Body of pancreas (tissue), 4 donors: ENCODE measurements at regions not wholly inside any gene's neighbourhood (a gene's known extent, or its start where the extent isn't known, plus 50 kb on each side); places are given as distances from the start of the nearest gene placed in this dataset.
A peak's percentile ranks its signal among the peaks of the same experiment; 100 is the strongest.
"Not testable (repeated sequence)": the region's sequence is repeated elsewhere in the genome, so short reads cannot be mapped to it uniquely, and the experiment has no call there.

Experiments used
- ATAC-seq: fragments of 150-250 bp; one replicate; pipeline ENCODE4 v1.9.1; 2016
- DNase-seq, 4 donors: peaks; one replicate each; pipeline ENCODE4 v3.0.0-alpha.2; 2019
- H3K27ac ChIP-seq, 4 donors: fragments of 200-600 bp; sonication (generic); 1 replicate in 3 of 4; 2 replicates in 1 of 4; pipeline versions ENCODE4 v1.5.1 to v1.6.1; 2016 to 2019; ENCODE audit warnings: mild to moderate bottlenecking in 1 of 4, mixed read lengths in 1 of 4, moderate library complexity in 1 of 4
- H3K27me3 ChIP-seq, 2 donors: fragments of 200-600 bp; sonication (generic); one replicate each; pipeline ENCODE4 v1.6.0; 2016; ENCODE audit warnings: mild to moderate bottlenecking in 1 of 2
- H3K36me3 ChIP-seq, 2 donors: fragments of 200-600 bp; sonication (generic); replicated peaks in 1 of 2; 2 replicates each; pipeline ENCODE4 v1.5.1; 2016; ENCODE audit warnings: low read depth in 2 of 2; ENCODE audit not compliant: insufficient read depth in 1 of 2
- H3K4me1 ChIP-seq: fragments of 200-600 bp; sonication (generic); one replicate; pipeline ENCODE4 v1.6.0; 2016
- H3K4me3 ChIP-seq, 2 donors: fragments of 200-600 bp; sonication (generic); 1 replicate in 1 of 2; 2 replicates in 1 of 2; pipeline ENCODE4 v1.5.1; 2016 to 2019
- H3K9me3 ChIP-seq, 3 donors: fragments of 200-600 bp; sonication (generic); 1 replicate in 2 of 3; 2 replicates in 1 of 3; pipeline ENCODE4 v1.5.1; 2016
- POLR2A ChIP-seq, 3 donors: fragments of 450-650 bp; IDR thresholded peaks; one replicate each; pipeline ENCODE4 v1.6.1; 2016; ENCODE audit warnings: antibody characterized with exemption in 3 of 3, mild to moderate bottlenecking in 2 of 3
- WGBS, 2 donors: methylation state at CpG; one replicate each; pipeline ENCODE4 v1.1.5; 2017; 5-methylcytosine and 5-hydroxymethylcytosine counted together
- intact Hi-C: fragments of 100-400 bp; cut with DNase I; formaldehyde crosslinking; loops from one replicate; pipeline ENCODE4 v1.15.1; 2023
- TF ChIP-seq, protein P1 (sequence below), 7 experiments: fragments of 450-650 bp in 4 of 7; fragments of 200-600 bp in 3 of 7; sonication (generic) in 3 of 7; IDR thresholded peaks; one replicate each; pipeline ENCODE4 v1.5.1; 2016 to 2019; ENCODE audit warnings: antibody characterized with exemption in 7 of 7

DNA sequence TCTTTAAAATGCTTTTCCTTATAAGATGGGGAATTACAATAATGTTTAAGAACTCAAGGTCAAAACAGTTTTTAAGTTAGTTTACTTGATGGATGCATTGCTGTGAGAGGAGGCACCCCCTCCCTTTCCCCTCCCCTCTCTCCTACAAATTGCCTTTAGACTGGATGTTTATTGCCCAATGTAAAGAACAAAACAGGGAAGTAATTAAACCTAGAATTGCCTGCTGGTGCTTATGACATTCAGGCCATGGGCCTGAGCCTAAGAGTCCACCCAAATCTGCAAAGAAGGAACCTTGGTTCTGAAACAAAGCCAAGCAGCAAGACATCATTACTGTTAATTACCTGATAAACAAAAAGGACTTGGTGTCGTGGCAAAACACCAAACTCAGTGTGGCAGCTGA is 630.3 kb downstream of the ISL1 start:
- Histone ChIP-seq H3K27me3 (no peaks in the 10 kb centered on the region), H3K4me3 (no peak overlapping the region), H3K27ac (no peak overlapping the region), H3K4me1 (no peaks in the 10 kb centered on the region), H3K36me3 (no peaks in the 10 kb centered on the region), H3K9me3 (no peaks in the 10 kb centered on the region)
- ATAC-seq (no peak), DNase-seq (no peak)
- intact Hi-C loops = no loop called here
- TF ChIP-seq, protein P1, sequence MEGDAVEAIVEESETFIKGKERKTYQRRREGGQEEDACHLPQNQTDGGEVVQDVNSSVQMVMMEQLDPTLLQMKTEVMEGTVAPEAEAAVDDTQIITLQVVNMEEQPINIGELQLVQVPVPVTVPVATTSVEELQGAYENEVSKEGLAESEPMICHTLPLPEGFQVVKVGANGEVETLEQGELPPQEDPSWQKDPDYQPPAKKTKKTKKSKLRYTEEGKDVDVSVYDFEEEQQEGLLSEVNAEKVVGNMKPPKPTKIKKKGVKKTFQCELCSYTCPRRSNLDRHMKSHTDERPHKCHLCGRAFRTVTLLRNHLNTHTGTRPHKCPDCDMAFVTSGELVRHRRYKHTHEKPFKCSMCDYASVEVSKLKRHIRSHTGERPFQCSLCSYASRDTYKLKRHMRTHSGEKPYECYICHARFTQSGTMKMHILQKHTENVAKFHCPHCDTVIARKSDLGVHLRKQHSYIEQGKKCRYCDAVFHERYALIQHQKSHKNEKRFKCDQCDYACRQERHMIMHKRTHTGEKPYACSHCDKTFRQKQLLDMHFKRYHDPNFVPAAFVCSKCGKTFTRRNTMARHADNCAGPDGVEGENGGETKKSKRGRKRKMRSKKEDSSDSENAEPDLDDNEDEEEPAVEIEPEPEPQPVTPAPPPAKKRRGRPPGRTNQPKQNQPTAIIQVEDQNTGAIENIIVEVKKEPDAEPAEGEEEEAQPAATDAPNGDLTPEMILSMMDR (IDR thresholded peaks at IDR 0.05) = no peak
- no peak for TF ChIP-seq POLR2A (IDR thresholded peaks at IDR 0.05)
- 30 to 39% methylated on average over 1 of the region's 1 CpG for WGBS, 2 donors

DNA sequence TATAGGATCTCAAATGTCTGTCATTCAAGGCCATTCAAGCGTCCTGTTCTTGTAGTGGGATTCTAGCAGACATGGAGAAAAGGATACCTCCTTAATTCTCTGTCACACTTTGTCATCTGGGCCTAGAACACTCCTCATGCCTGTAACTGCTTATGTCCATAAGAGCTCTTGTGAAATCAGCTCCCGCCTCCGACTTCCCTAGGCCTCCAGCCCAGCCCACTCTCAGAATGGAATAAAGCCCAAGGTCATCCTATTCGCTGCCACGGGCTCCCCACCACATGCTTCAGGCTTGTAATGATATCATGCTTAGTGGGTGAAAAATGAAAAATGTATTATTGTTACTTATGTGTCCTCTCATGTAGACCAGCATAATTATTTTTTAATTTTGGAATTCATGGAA is 632.5 kb downstream of the ISL1 start:
- TF ChIP-seq POLR2A (IDR thresholded peaks at IDR 0.05) = no peak
- TF ChIP-seq, protein P1 (IDR thresholded peaks at IDR 0.05) = no peak
- Histone ChIP-seq H3K9me3 (no peaks in the 10 kb centered on the region), H3K27ac (no peak overlapping the region), H3K4me1 (no peaks in the 10 kb centered on the region), H3K27me3 (no peaks in the 10 kb centered on the region), H3K4me3 (no peak overlapping the region), H3K36me3 (no peaks in the 10 kb centered on the region)
- intact Hi-C loops = no loop called here
- 25 to 26% methylated on average over 5 of the region's 5 CpGs for WGBS, 2 donors
- DNase-seq (peak; percentile 13 to 65 (median 44)), ATAC-seq (peak; percentile 33)

DNA sequence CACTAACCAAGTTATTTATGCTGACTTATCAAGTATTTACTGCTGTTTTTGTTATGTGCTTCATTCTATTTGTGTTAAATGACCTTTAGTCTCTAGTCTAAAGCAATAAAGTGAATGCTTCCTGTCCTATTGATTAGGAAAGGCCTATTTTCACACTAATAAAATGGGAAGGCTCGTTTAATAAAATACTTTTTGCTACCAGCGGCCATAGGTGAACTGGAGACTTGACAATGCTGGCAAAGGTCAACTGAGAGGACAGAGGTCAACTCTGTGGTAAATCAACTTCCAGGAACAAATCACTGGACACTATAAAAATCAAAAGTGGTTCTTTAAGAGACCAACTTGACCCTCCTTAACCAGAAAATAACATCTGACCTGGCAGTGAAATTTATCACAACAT is 634.3 kb downstream of the ISL1 start:
- Histone ChIP-seq H3K36me3 (no peaks in the 10 kb centered on the region), H3K27ac (no peak overlapping the region), H3K9me3 (no peaks in the 10 kb centered on the region), H3K4me1 (no peaks in the 10 kb centered on the region), H3K4me3 (no peak overlapping the region), H3K27me3 (no peaks in the 10 kb centered on the region)
- 40% methylated on average over 2 of the region's 2 CpGs for WGBS, 2 donors
- DNase-seq = no peak
- intact Hi-C loops = no loop called here
- ATAC-seq = no peak
- no peak for TF ChIP-seq POLR2A (IDR thresholded peaks at IDR 0.05)

DNA sequence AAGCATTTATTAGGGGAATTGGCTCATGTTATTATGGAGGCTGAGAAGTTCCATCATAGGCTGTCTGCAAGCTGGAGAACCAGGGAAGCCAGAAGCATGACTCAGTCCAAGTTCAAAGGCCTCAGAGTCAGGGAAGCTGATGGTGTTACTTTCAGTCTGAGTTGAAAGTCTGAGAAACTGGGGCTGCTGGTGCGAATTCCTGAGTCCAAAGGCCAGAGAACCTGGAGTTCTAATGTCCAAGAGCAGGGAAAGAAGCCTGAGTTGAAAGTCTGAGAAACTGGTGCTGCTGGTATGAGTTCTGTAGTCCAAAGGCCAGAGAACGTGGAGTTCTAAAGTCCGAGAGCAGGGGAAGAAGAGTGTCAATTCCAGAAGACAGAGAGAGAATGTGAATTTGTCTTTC is 641.1 kb downstream of the ISL1 start:
- no peak for ATAC-seq
- intact Hi-C loops = no loop called here
- TF ChIP-seq, protein P1 (IDR thresholded peaks at IDR 0.05) = no peak
- no peak for TF ChIP-seq POLR2A (IDR thresholded peaks at IDR 0.05)

DNA sequence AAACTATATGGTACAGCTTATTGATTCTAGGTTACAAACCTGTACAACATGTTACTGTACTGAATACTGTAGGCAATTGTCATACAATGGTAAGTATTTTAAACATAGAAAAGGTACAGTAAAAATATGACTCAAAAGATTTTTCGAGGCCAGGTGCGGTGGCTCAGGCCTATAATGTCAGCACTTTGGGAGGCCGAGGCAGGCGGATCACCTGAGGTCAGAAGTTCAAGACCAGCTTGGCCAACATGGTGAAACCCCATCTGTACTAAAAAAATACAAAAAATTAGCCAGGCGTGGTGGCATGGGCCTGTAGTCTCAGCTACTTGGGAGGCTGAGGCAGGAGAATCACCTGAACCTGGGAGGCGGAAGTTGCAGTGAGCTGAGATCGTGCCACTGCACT is 646.6 kb downstream of the ISL1 start:
- H3K27me3 ChIP-seq, intact Hi-C loops, H3K4me1 ChIP-seq, H3K9me3 ChIP-seq, H3K27ac ChIP-seq, H3K4me3 ChIP-seq, DNase-seq, ATAC-seq, H3K36me3 ChIP-seq: not testable (repeated sequence)
- whole genome bisulfite sequencing, 2 donors = 86 to 93% methylated on average over 7 of the region's 7 CpGs

More for the DNA sequence above, 641.1 kb downstream of the ISL1 start:
- DNase-seq = no peak
- Histone ChIP-seq H3K9me3 (no peaks in the 10 kb centered on the region), H3K4me3 (no peak overlapping the region), H3K27me3 (no peaks in the 10 kb centered on the region), H3K4me1 (no peaks in the 10 kb centered on the region), H3K36me3 (no peaks in the 10 kb centered on the region), H3K27ac (no peak overlapping the region)
- 57 to 58% methylated on average over 3 of the region's 3 CpGs for WGBS, 2 donors

DNA sequence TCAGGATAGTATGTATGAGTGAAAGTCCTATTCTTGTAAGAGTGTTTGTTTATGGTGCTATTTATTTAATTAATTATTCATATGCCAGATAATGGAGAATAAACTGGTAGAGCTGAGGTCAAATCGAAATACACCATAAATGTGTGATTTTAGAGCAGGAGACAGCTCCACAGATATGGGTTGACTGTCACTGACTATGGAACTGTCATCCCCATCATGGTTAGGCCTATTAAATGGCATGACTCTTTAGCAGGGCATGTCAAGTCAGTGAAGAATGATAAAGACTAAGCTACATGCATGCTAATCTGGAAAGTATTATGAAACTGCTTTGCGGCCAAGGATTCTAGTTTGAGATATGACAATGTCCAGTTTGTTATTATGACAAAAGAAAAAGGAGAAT is 658.6 kb downstream of the ISL1 start:
- H3K36me3 ChIP-seq = no peaks in the 10 kb centered on the region
- H3K27me3 ChIP-seq = no peaks in the 10 kb centered on the region
- DNase-seq (no peak), ATAC-seq (no peak)
- no peak overlapping the region for H3K4me3 ChIP-seq
- H3K4me1 ChIP-seq = no peaks in the 10 kb centered on the region
- no peaks in the 10 kb centered on the region for H3K9me3 ChIP-seq
- 64 to 70% methylated on average over 2 of the region's 2 CpGs for WGBS, 2 donors
- TF ChIP-seq, protein P1 (IDR thresholded peaks at IDR 0.05) = no peak
- no peak for TF ChIP-seq POLR2A (IDR thresholded peaks at IDR 0.05)
- no peak overlapping the region for H3K27ac ChIP-seq
- intact Hi-C loops = no loop called here
